ENCODE measurements at regions not wholly inside any gene's neighbourhood (a gene's known extent, or its start where the extent isn't known, plus 50 kb on each side); places are given as distances from the start of the nearest gene placed in this dataset.

- no peaks in the 10 kb centered on the region for H3K79me1 ChIP-seq (replicated peaks; ENCODE audit: low read length, poor library complexity, severe bottlenecking)
- no peak overlapping the region for H2AFZ ChIP-seq (ENCODE audit: low read depth, low read length)
- H3K9me3 ChIP-seq (ENCODE audit: control insufficient read depth, low read length): no peaks in the 10 kb centered on the region
- H3K23ac ChIP-seq (ENCODE audit: low read length in 2 of 2): no peak overlapping the region
- H3K4ac ChIP-seq (ENCODE audit: low read depth in 1 of 2, low read length in 2 of 2): no peak overlapping the region
- no peak for DNase-seq
- no peak overlapping the region for H2AK5ac ChIP-seq (ENCODE audit: low read length, severe bottlenecking)
- no peak overlapping the region for H2BK5ac ChIP-seq (ENCODE audit: low read depth, low read length, poor library complexity, severe bottlenecking)
- no peak overlapping the region for H3K18ac ChIP-seq (ENCODE audit: low read depth in 1 of 2, low read length in 2 of 2)
- no peaks in the 10 kb centered on the region for H3K4me1 ChIP-seq (ENCODE audit: control insufficient read depth, insufficient read depth, low read depth, low read length)
- H3K27ac ChIP-seq (ENCODE audit: low read length, poor library complexity, severe bottlenecking): no peak overlapping the region
- H3K14ac ChIP-seq (ENCODE audit: low read length in 2 of 2): no peak overlapping the region
- no peak overlapping the region for H2BK15ac ChIP-seq (ENCODE audit: low read depth, poor library complexity, severe bottlenecking)
- no peak overlapping the region for H3K4me2 ChIP-seq (ENCODE audit: low read length, poor library complexity, severe bottlenecking)
- H3K9ac ChIP-seq (ENCODE audit: low read length): no peak overlapping the region
- WGBS: no CpG with 5 or more reads among the region's 1 CpG
- no peaks in the 10 kb centered on the region for H3K36me3 ChIP-seq (ENCODE audit: control insufficient read depth in 1 of 2, insufficient read depth in 2 of 2, low read depth in 1 of 2, low read length in 2 of 2)
- no peak overlapping the region for H2BK120ac ChIP-seq (ENCODE audit: low read depth, low read length)
- H3K27me3 ChIP-seq (ENCODE audit: control insufficient read depth in 1 of 2, insufficient read depth in 1 of 2, low read length in 2 of 2): no peaks in the 10 kb centered on the region
- H2BK12ac ChIP-seq (ENCODE audit: low read length in 2 of 2): no peak overlapping the region
- H4K8ac ChIP-seq (ENCODE audit: low read length): no peak overlapping the region
- no peak overlapping the region for H4K91ac ChIP-seq (ENCODE audit: low read length)
- H3K4me3 ChIP-seq (ENCODE audit: insufficient read depth in 1 of 2, low read depth in 1 of 2, low read length in 2 of 2): no peak overlapping the region
Measured at GRCh38 chr7:88689821-88690220, 69.7 kb upstream of the ZNF804B start.

- H2BK15ac ChIP-seq (ENCODE audit: low read depth, poor library complexity, severe bottlenecking): no peak overlapping the region
- H3K79me1 ChIP-seq (replicated peaks; ENCODE audit: low read length, poor library complexity, severe bottlenecking): no peaks in the 10 kb centered on the region
- H3K9ac ChIP-seq (ENCODE audit: low read length): no peak overlapping the region
- H3K23ac ChIP-seq (ENCODE audit: low read length in 2 of 2): no peak overlapping the region
- DNase-seq: no peak
- H3K4ac ChIP-seq (ENCODE audit: low read depth in 1 of 2, low read length in 2 of 2): no peak overlapping the region
- H3K4me1 ChIP-seq (ENCODE audit: control insufficient read depth, insufficient read depth, low read depth, low read length): no peaks in the 10 kb centered on the region
- H2AFZ ChIP-seq (ENCODE audit: low read depth, low read length): no peak overlapping the region
- no peaks in the 10 kb centered on the region for H3K36me3 ChIP-seq (ENCODE audit: control insufficient read depth in 1 of 2, insufficient read depth in 2 of 2, low read depth in 1 of 2, low read length in 2 of 2)
- H2BK120ac ChIP-seq (ENCODE audit: low read depth, low read length): no peak overlapping the region
- H2BK12ac ChIP-seq (ENCODE audit: low read length in 2 of 2): no peak overlapping the region
- no peaks in the 10 kb centered on the region for H3K9me3 ChIP-seq (ENCODE audit: control insufficient read depth, low read length)
- no peak overlapping the region for H3K14ac ChIP-seq (ENCODE audit: low read length in 2 of 2)
- no peak overlapping the region for H4K91ac ChIP-seq (ENCODE audit: low read length)
- no peak overlapping the region for H3K27ac ChIP-seq (ENCODE audit: low read length, poor library complexity, severe bottlenecking)
- no peak overlapping the region for H2BK5ac ChIP-seq (ENCODE audit: low read depth, low read length, poor library complexity, severe bottlenecking)
- no peak overlapping the region for H3K4me2 ChIP-seq (ENCODE audit: low read length, poor library complexity, severe bottlenecking)
- H2AK5ac ChIP-seq (ENCODE audit: low read length, severe bottlenecking): no peak overlapping the region
- no peak overlapping the region for H4K8ac ChIP-seq (ENCODE audit: low read length)
- no peak overlapping the region for H3K4me3 ChIP-seq (ENCODE audit: insufficient read depth in 1 of 2, low read depth in 1 of 2, low read length in 2 of 2)
- H3K18ac ChIP-seq (ENCODE audit: low read depth in 1 of 2, low read length in 2 of 2): no peak overlapping the region
- no peaks in the 10 kb centered on the region for H3K27me3 ChIP-seq (ENCODE audit: control insufficient read depth in 1 of 2, insufficient read depth in 1 of 2, low read length in 2 of 2)
- no CpG with 5 or more reads among the region's 1 CpG for WGBS
Measured at GRCh38 chr7:88688222-88688621, 71.3 kb upstream of the ZNF804B start.

- WGBS: 92% methylated on average over 30 of the region's 30 CpGs
- DNase-seq: no peak
- Histone ChIP-seq H2AK5ac (ENCODE audit: low read length, severe bottlenecking) (no peak overlapping the region), H3K36me3 (ENCODE audit: control insufficient read depth in 1 of 2, insufficient read depth in 2 of 2, low read depth in 1 of 2, low read length in 2 of 2) (no peaks in the 10 kb centered on the region), H3K18ac (ENCODE audit: low read depth in 1 of 2, low read length in 2 of 2) (no peak overlapping the region), H3K4me2 (ENCODE audit: low read length, poor library complexity, severe bottlenecking) (no peak overlapping the region), H4K8ac (ENCODE audit: low read length) (no peak overlapping the region), H3K4me1 (ENCODE audit: control insufficient read depth, insufficient read depth, low read depth, low read length) (no peaks in the 10 kb centered on the region), H3K79me1 (replicated peaks; ENCODE audit: low read length, poor library complexity, severe bottlenecking) (no peaks in the 10 kb centered on the region), H3K9ac (ENCODE audit: low read length) (no peak overlapping the region), H3K23ac (ENCODE audit: low read length in 2 of 2) (no peak overlapping the region), H3K4ac (ENCODE audit: low read depth in 1 of 2, low read length in 2 of 2) (no peak overlapping the region), H2AFZ (ENCODE audit: low read depth, low read length) (no peak overlapping the region), H2BK15ac (ENCODE audit: low read depth, poor library complexity, severe bottlenecking) (no peak overlapping the region), H3K27ac (ENCODE audit: low read length, poor library complexity, severe bottlenecking) (no peak overlapping the region), H3K4me3 (ENCODE audit: insufficient read depth in 1 of 2, low read depth in 1 of 2, low read length in 2 of 2) (no peak overlapping the region), H3K27me3 (ENCODE audit: control insufficient read depth in 1 of 2, insufficient read depth in 1 of 2, low read length in 2 of 2) (no peaks in the 10 kb centered on the region), H3K14ac (ENCODE audit: low read length in 2 of 2) (no peak overlapping the region), H2BK120ac (ENCODE audit: low read depth, low read length) (no peak overlapping the region), H3K9me3 (ENCODE audit: control insufficient read depth, low read length) (no peaks in the 10 kb centered on the region), H4K91ac (ENCODE audit: low read length) (no peak overlapping the region), H2BK12ac (ENCODE audit: low read length in 2 of 2) (no peak overlapping the region), H2BK5ac (ENCODE audit: low read depth, low read length, poor library complexity, severe bottlenecking) (no peak overlapping the region)
Measured at GRCh38 chr7:88686468-88687229, 72.9 kb upstream of the ZNF804B start.

- H3K4me2 ChIP-seq (ENCODE audit: low read length, poor library complexity, severe bottlenecking): no peak overlapping the region
- H3K79me1 ChIP-seq (replicated peaks; ENCODE audit: low read length, poor library complexity, severe bottlenecking): no peaks in the 10 kb centered on the region
- H2BK5ac ChIP-seq (ENCODE audit: low read depth, low read length, poor library complexity, severe bottlenecking): no peak overlapping the region
- no peak overlapping the region for H3K23ac ChIP-seq (ENCODE audit: low read length in 2 of 2)
- no peak overlapping the region for H4K91ac ChIP-seq (ENCODE audit: low read length)
- no peak for DNase-seq
- H4K8ac ChIP-seq (ENCODE audit: low read length): no peak overlapping the region
- no peak overlapping the region for H2BK15ac ChIP-seq (ENCODE audit: low read depth, poor library complexity, severe bottlenecking)
- no peak overlapping the region for H2BK12ac ChIP-seq (ENCODE audit: low read length in 2 of 2)
- WGBS: no CpG with 5 or more reads among the region's 2 CpGs
- no peaks in the 10 kb centered on the region for H3K9me3 ChIP-seq (ENCODE audit: control insufficient read depth, low read length)
- no peak overlapping the region for H3K18ac ChIP-seq (ENCODE audit: low read depth in 1 of 2, low read length in 2 of 2)
- H3K27ac ChIP-seq (ENCODE audit: low read length, poor library complexity, severe bottlenecking): no peak overlapping the region
- no peak overlapping the region for H3K4me3 ChIP-seq (ENCODE audit: insufficient read depth in 1 of 2, low read depth in 1 of 2, low read length in 2 of 2)
- no peak overlapping the region for H2AFZ ChIP-seq (ENCODE audit: low read depth, low read length)
- H2AK5ac ChIP-seq (ENCODE audit: low read length, severe bottlenecking): no peak overlapping the region
- no peaks in the 10 kb centered on the region for H3K4me1 ChIP-seq (ENCODE audit: control insufficient read depth, insufficient read depth, low read depth, low read length)
- no peak overlapping the region for H3K4ac ChIP-seq (ENCODE audit: low read depth in 1 of 2, low read length in 2 of 2)
- H3K36me3 ChIP-seq (ENCODE audit: control insufficient read depth in 1 of 2, insufficient read depth in 2 of 2, low read depth in 1 of 2, low read length in 2 of 2): no peaks in the 10 kb centered on the region
- no peak overlapping the region for H3K14ac ChIP-seq (ENCODE audit: low read length in 2 of 2)
- no peak overlapping the region for H3K9ac ChIP-seq (ENCODE audit: low read length)
- H3K27me3 ChIP-seq (ENCODE audit: control insufficient read depth in 1 of 2, insufficient read depth in 1 of 2, low read length in 2 of 2): no peaks in the 10 kb centered on the region
- H2BK120ac ChIP-seq (ENCODE audit: low read depth, low read length): no peak overlapping the region
Measured at GRCh38 chr7:88681682-88682081, 77.8 kb upstream of the ZNF804B start.

Data from mesenchymal stem cell (in vitro differentiated cells and primary cell).